ENCODE measurements at regions not wholly inside any gene's neighbourhood (a gene's known extent, or its start where the extent isn't known, plus 50 kb on each side); places are given as distances from the start of the nearest gene placed in this dataset.
A peak's percentile ranks its signal among the peaks of the same experiment; 100 is the strongest.

- Mint-ChIP-seq H3K4me3 (no peak overlapping the region), H3K9me3 (peaks cover 0 to 6% (median 0%) of the 10 kb centered on the region in 5 donors), H3K36me3 (no peaks in the 10 kb centered on the region), H3K27ac (no peak overlapping the region), H3K4me1 (no peaks in the 10 kb centered on the region), H3K27me3 (no peaks in the 10 kb centered on the region)
- ChIA-PET CTCF (no interaction called here), POLR2A (no interaction called here)
- DNase-seq: no peak
- Histone ChIP-seq H3K27ac (ENCODE audit: low read depth, low read length) (no peak overlapping the region), H3K9me3 (ENCODE audit: low read length) (no peaks in the 10 kb centered on the region), H3K36me3 (ENCODE audit: insufficient read depth, low read length) (no peaks in the 10 kb centered on the region), H3K27me3 (ENCODE audit: insufficient read depth, low read length, poor library complexity, severe bottlenecking) (no peaks in the 10 kb centered on the region), H3K4me3 (ENCODE audit: low read length) (no peak overlapping the region), H3K4me1 (ENCODE audit: insufficient read depth, low read length) (no peaks in the 10 kb centered on the region)
Observed at GRCh38 chrX:122055460-122055859, 1008.0 kb downstream of the GLUD2 start.

GRCh38 chrX:122055979-122056715, 1008.7 kb downstream of the GLUD2 start:
- Histone ChIP-seq H3K27ac (ENCODE audit: low read depth, low read length) (no peak overlapping the region), H3K4me3 (ENCODE audit: low read length) (no peak overlapping the region), H3K4me1 (ENCODE audit: insufficient read depth, low read length) (no peaks in the 10 kb centered on the region), H3K27me3 (ENCODE audit: insufficient read depth, low read length, poor library complexity, severe bottlenecking) (no peaks in the 10 kb centered on the region), H3K9me3 (ENCODE audit: low read length) (no peaks in the 10 kb centered on the region), H3K36me3 (ENCODE audit: insufficient read depth, low read length) (no peaks in the 10 kb centered on the region)
- DNase-seq: no peak
- no peaks in the 10 kb centered on the region for H3K4me1 Mint-ChIP-seq
- peak overlapping the region in 1 of 8 donors; percentile 78 for H3K27ac Mint-ChIP-seq
- H3K4me3 Mint-ChIP-seq: no peak overlapping the region
- ChIA-PET POLR2A (no interaction called here), CTCF (no interaction called here)
- H3K27me3 Mint-ChIP-seq: no peaks in the 10 kb centered on the region
- H3K9me3 Mint-ChIP-seq: peaks cover 0 to 6% (median 0%) of the 10 kb centered on the region in 5 donors
- no peaks in the 10 kb centered on the region for H3K36me3 Mint-ChIP-seq

GRCh38 chrX:122076241-122076640, 1028.8 kb downstream of the GLUD2 start:
- no peak overlapping the region for H3K4me3 ChIP-seq (ENCODE audit: low read length)
- Mint-ChIP-seq H3K4me3 (no peak overlapping the region), H3K36me3 (no peaks in the 10 kb centered on the region), H3K27ac (no peak overlapping the region), H3K27me3 (no peaks in the 10 kb centered on the region), H3K4me1 (no peaks in the 10 kb centered on the region), H3K9me3 (peaks cover 0 to 8% (median 2%) of the 10 kb centered on the region in 5 donors)
- H3K36me3 ChIP-seq (ENCODE audit: insufficient read depth, low read length): no peaks in the 10 kb centered on the region
- H3K27ac ChIP-seq (ENCODE audit: low read depth, low read length): no peak overlapping the region
- no peaks in the 10 kb centered on the region for H3K27me3 ChIP-seq (ENCODE audit: insufficient read depth, low read length, poor library complexity, severe bottlenecking)
- no peak for DNase-seq
- H3K4me1 ChIP-seq (ENCODE audit: insufficient read depth, low read length): no peaks in the 10 kb centered on the region
- H3K9me3 ChIP-seq (ENCODE audit: low read length): no peaks in the 10 kb centered on the region
- ChIA-PET POLR2A (no interaction called here), CTCF (no interaction called here)

- no peak overlapping the region for H3K4me3 ChIP-seq (ENCODE audit: low read length)
- H3K4me1 ChIP-seq (ENCODE audit: insufficient read depth, low read length): no peaks in the 10 kb centered on the region
- ChIA-PET CTCF (no interaction called here), POLR2A (no interaction called here)
- Mint-ChIP-seq H3K4me1 (no peaks in the 10 kb centered on the region), H3K4me3 (no peak overlapping the region), H3K9me3 (peaks cover 0 to 8% (median 2%) of the 10 kb centered on the region in 5 donors), H3K27me3 (no peaks in the 10 kb centered on the region), H3K36me3 (no peaks in the 10 kb centered on the region), H3K27ac (no peak overlapping the region)
- no peak overlapping the region for H3K27ac ChIP-seq (ENCODE audit: low read depth, low read length)
- no peaks in the 10 kb centered on the region for H3K27me3 ChIP-seq (ENCODE audit: insufficient read depth, low read length, poor library complexity, severe bottlenecking)
- DNase-seq: no peak
- no peaks in the 10 kb centered on the region for H3K36me3 ChIP-seq (ENCODE audit: insufficient read depth, low read length)
- H3K9me3 ChIP-seq (ENCODE audit: low read length): no peaks in the 10 kb centered on the region
Observed at GRCh38 chrX:122078079-122078478, 1030.7 kb downstream of the GLUD2 start.

- Histone ChIP-seq H3K27me3 (ENCODE audit: insufficient read depth, low read length, poor library complexity, severe bottlenecking) (no peaks in the 10 kb centered on the region), H3K27ac (ENCODE audit: low read depth, low read length) (no peak overlapping the region), H3K9me3 (ENCODE audit: low read length) (no peaks in the 10 kb centered on the region), H3K4me1 (ENCODE audit: insufficient read depth, low read length) (no peaks in the 10 kb centered on the region), H3K36me3 (ENCODE audit: insufficient read depth, low read length) (no peaks in the 10 kb centered on the region), H3K4me3 (ENCODE audit: low read length) (no peak overlapping the region)
- Mint-ChIP-seq H3K36me3 (no peaks in the 10 kb centered on the region), H3K4me3 (no peak overlapping the region), H3K4me1 (no peaks in the 10 kb centered on the region), H3K9me3 (peaks cover 0 to 2% (median 0%) of the 10 kb centered on the region in 5 donors), H3K27me3 (no peaks in the 10 kb centered on the region), H3K27ac (no peak overlapping the region)
- DNase-seq: no peak
- ChIA-PET CTCF (no interaction called here), POLR2A (no interaction called here)
Observed at GRCh38 chrX:122087341-122087740, 1039.9 kb downstream of the GLUD2 start.

- ChIA-PET CTCF (no interaction called here), POLR2A (no interaction called here)
Observed at GRCh38 chrX:122091571-122091970, 1044.2 kb downstream of the GLUD2 start.

GRCh38 chrX:122092360-122092759, 1045.0 kb downstream of the GLUD2 start:
- Mint-ChIP-seq H3K4me1 (no peaks in the 10 kb centered on the region), H3K9me3 (peaks cover 0 to 5% (median 4%) of the 10 kb centered on the region in 5 donors), H3K4me3 (no peak overlapping the region), H3K27me3 (no peaks in the 10 kb centered on the region), H3K27ac (no peak overlapping the region), H3K36me3 (no peaks in the 10 kb centered on the region)
- Histone ChIP-seq H3K4me1 (ENCODE audit: insufficient read depth, low read length) (no peaks in the 10 kb centered on the region), H3K27ac (ENCODE audit: low read depth, low read length) (no peak overlapping the region), H3K36me3 (ENCODE audit: insufficient read depth, low read length) (no peaks in the 10 kb centered on the region), H3K27me3 (ENCODE audit: insufficient read depth, low read length, poor library complexity, severe bottlenecking) (no peaks in the 10 kb centered on the region), H3K9me3 (ENCODE audit: low read length) (no peaks in the 10 kb centered on the region), H3K4me3 (ENCODE audit: low read length) (no peak overlapping the region)
- POLR2A ChIA-PET: no interaction called here
- CTCF ChIA-PET: no interaction called here
- DNase-seq: no peak

More at GRCh38 chrX:122091571-122091970, 1044.2 kb downstream of the GLUD2 start:
- DNase-seq: no peak
- Mint-ChIP-seq H3K4me1 (no peaks in the 10 kb centered on the region), H3K9me3 (peaks cover 0 to 5% (median 3%) of the 10 kb centered on the region in 5 donors), H3K27me3 (no peaks in the 10 kb centered on the region), H3K27ac (no peak overlapping the region), H3K4me3 (no peak overlapping the region), H3K36me3 (no peaks in the 10 kb centered on the region)
- no peak overlapping the region for H3K4me3 ChIP-seq (ENCODE audit: low read length)
- no peaks in the 10 kb centered on the region for H3K27me3 ChIP-seq (ENCODE audit: insufficient read depth, low read length, poor library complexity, severe bottlenecking)
- no peaks in the 10 kb centered on the region for H3K9me3 ChIP-seq (ENCODE audit: low read length)
- no peaks in the 10 kb centered on the region for H3K4me1 ChIP-seq (ENCODE audit: insufficient read depth, low read length)
- H3K27ac ChIP-seq (ENCODE audit: low read depth, low read length): no peak overlapping the region
- H3K36me3 ChIP-seq (ENCODE audit: insufficient read depth, low read length): no peaks in the 10 kb centered on the region

GRCh38 chrX:122092978-122093377, 1045.6 kb downstream of the GLUD2 start:
- no peak overlapping the region for H3K27ac ChIP-seq (ENCODE audit: low read depth, low read length)
- no peaks in the 10 kb centered on the region for H3K9me3 ChIP-seq (ENCODE audit: low read length)
- no peaks in the 10 kb centered on the region for H3K27me3 ChIP-seq (ENCODE audit: insufficient read depth, low read length, poor library complexity, severe bottlenecking)
- Mint-ChIP-seq H3K27ac (no peak overlapping the region), H3K4me3 (no peak overlapping the region), H3K36me3 (no peaks in the 10 kb centered on the region), H3K9me3 (peaks cover 0 to 5% (median 4%) of the 10 kb centered on the region in 5 donors), H3K4me1 (no peaks in the 10 kb centered on the region), H3K27me3 (peaks cover 0 to 1% of the 10 kb centered on the region in 2 donors)
- no peak overlapping the region for H3K4me3 ChIP-seq (ENCODE audit: low read length)
- ChIA-PET CTCF (no interaction called here), POLR2A (no interaction called here)
- no peak for DNase-seq
- H3K36me3 ChIP-seq (ENCODE audit: insufficient read depth, low read length): no peaks in the 10 kb centered on the region
- H3K4me1 ChIP-seq (ENCODE audit: insufficient read depth, low read length): no peaks in the 10 kb centered on the region
